ENCODE measurements at regions not wholly inside any gene's neighbourhood (a gene's known extent, or its start where the extent isn't known, plus 50 kb on each side); places are given as distances from the start of the nearest gene placed in this dataset.

DNA sequence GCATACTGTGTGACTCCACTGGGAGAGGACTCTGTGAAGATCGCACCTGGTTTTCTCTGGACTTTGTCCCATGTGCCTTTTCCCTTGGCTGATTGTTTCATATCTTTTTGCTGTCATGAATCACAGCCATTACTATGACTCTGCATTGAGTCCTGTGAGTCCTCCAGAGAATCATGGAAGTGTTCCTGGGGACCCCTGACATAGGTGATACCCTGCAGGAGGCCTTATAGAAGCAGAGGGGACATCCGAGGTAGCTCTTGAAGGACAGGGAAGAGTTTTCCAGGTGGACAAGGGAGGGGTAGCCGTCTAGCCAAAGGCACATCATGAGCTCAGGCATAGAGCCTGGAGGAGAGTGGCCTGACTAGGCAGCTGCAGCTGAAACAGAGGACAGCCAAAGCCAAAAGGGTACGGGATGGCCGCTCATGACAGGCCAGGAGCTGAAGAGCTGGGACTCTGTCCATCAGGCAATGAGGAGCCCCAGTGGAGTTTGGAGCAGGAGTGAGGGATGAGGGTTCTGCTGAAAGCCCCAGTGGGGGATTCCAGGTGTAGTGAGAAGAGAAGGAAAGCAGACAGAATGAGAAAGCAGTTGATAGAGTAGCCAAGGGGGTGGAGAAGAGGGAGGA, 86.6 kb upstream of the TOX2 start:
- no peak for TF ChIP-seq CTCF (conservative IDR thresholded peaks at IDR 0.05; ENCODE audit: low read length)
- TF ChIP-seq EZH2phosphoT487 (IDR thresholded peaks at IDR 0.05; ENCODE audit: borderline replicate concordance, low read depth, low read length) = no peak

Data from OCI-LY7 (cell line).